Breast epithelium (tissue), 4 donors: ENCODE measurements at regions not wholly inside any gene's neighbourhood (a gene's known extent, or its start where the extent isn't known, plus 50 kb on each side); places are given as distances from the start of the nearest gene placed in this dataset.
"Not testable (repeated sequence)": the region's sequence is repeated elsewhere in the genome, so short reads cannot be mapped to it uniquely, and the experiment has no call there.

Source experiments
- DNase-seq, 2 donors: peaks; one replicate each; pipeline ENCODE4 v3.0.0-alpha.2; 2019; ENCODE audit warnings: low spot score in 2 of 2
- H3K27ac ChIP-seq, 2 donors: fragments of 200-600 bp; sonication (generic) in 1 of 2; one replicate each; pipeline ENCODE4 v1.5.1; 2016 to 2019; ENCODE audit warnings: mild to moderate bottlenecking in 1 of 2
- H3K27me3 ChIP-seq, 2 donors: fragments of 200-600 bp; sonication (generic) in 1 of 2; one replicate each; pipeline versions ENCODE4 v1.5.1 to v1.6.0; 2017 to 2019; ENCODE audit warnings: control low read depth in 1 of 2, mild to moderate bottlenecking in 1 of 2
- H3K36me3 ChIP-seq: fragments of 200-600 bp; one replicate; pipeline ENCODE4 v1.5.1; 2019
- H3K4me1 ChIP-seq, 2 donors: fragments of 200-600 bp; sonication (generic); one replicate each; pipeline ENCODE4 v1.5.1; 2016 to 2019; ENCODE audit warnings: control low read depth in 1 of 2
- H3K4me3 ChIP-seq, 3 donors: fragments of 200-600 bp; sonication (generic); 1 replicate in 2 of 3; 2 replicates in 1 of 3; pipeline ENCODE4 v1.5.1; 2016 to 2019; ENCODE audit warnings: mild to moderate bottlenecking in 3 of 3, moderate library complexity in 2 of 3
- H3K9me3 ChIP-seq, 2 donors: fragments of 200-600 bp; sonication (generic) in 1 of 2; one replicate each; pipeline ENCODE4 v1.5.1; 2016 to 2019; ENCODE audit warnings: control low read depth in 1 of 2
- CTCF ChIP-seq, 3 donors: fragments of 450-650 bp; IDR thresholded peaks; one replicate each; pipeline ENCODE4 v1.5.1; 2016 to 2017; ENCODE audit warnings: antibody characterized with exemption in 3 of 3, mild to moderate bottlenecking in 3 of 3, moderate library complexity in 3 of 3
- POLR2A ChIP-seq: fragments of 450-650 bp; IDR thresholded peaks from one replicate; pipeline ENCODE4 v1.6.1; 2016; ENCODE audit warnings: antibody characterized with exemption, mild to moderate bottlenecking, moderate library complexity
- POLR2AphosphoS5 ChIP-seq, 3 donors: sonication (generic); formaldehyde crosslinking; IDR thresholded peaks; one replicate each; pipeline ENCODE4 v1.6.1; 2017; ENCODE audit warnings: antibody characterized with exemption in 3 of 3
- intact Hi-C: fragments of 100-400 bp; cut with DNase I; formaldehyde crosslinking; loops from one replicate; pipeline ENCODE4 v1.15.1; 2023; ENCODE audit warnings: low total_unique reads

DNA sequence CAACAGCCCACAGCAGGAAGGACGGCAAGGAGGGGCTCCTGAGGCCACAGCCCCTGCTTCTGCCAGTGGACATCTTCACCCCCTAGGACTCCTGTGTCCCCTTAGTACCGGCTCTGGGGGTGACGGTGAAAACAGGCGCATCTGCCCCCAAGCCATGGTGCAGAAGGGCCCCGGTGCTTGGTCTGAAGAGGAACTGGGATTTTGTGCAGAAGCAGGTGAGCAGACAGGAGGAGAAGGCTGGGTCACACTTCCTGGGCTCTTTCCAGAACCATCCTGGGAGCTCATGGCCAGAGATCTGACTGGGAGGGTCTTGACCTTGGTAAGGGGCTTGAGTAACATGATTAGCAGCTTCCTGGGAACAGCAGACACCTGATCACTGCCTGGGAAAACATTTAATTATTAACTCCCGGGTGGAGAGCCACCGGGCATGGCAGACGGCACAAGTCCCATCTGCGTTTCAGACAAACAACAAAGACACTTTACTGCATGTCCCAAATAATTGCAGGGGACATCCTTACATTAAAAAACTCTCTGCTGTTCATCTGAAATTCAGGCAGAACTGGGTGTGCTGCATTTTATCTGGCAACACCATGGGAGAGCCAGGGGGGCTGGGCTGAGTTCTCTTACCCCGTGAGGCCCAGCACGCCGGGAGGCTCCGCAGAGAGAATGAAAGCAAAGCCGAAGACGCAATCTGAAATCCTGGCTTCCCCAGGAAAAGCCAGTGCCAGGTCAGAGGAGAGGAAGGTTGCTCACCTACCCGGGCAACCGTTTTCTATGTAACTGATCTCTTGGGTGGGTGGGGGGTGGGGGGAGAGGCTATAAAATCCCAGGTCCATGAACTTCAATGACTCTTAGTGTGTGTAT lies 1542.8 kb downstream of the TSPY10 start:
- Histone ChIP-seq H3K4me1 (no peaks in the 10 kb centered on the region), H3K36me3 (no peaks in the 10 kb centered on the region), H3K27ac (no peak overlapping the region), H3K27me3 (no peaks in the 10 kb centered on the region), H3K9me3 (no peaks in the 10 kb centered on the region), H3K4me3 (no peak overlapping the region)
- intact Hi-C loops, result no loop called here
- no peak for TF ChIP-seq POLR2A
- no peak for TF ChIP-seq CTCF (IDR thresholded peaks at IDR 0.05)
- TF ChIP-seq POLR2AphosphoS5 (IDR thresholded peaks at IDR 0.05), result no peak
- no peak for DNase-seq

DNA sequence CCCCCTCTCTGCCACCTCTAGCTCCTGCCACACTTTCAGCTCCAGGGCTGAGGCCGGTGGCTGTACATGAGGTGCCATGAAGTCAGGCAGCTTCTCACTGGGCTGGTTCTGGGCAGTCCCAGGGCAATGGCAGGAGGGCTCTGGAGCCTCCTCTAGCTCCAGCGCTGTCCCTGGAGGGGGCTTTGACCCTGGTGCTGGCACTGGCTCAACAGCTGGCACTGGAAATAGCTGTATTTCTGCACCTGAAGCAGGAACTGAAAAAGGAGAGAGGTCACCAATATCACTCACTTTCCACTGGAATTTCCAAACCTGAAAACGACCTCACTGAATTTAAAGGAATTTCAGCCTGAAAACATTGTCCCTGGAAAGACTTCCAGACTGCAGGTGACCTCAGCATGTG lies 1558.1 kb downstream of the TSPY10 start:
- H3K36me3 ChIP-seq, H3K27me3 ChIP-seq, H3K4me3 ChIP-seq, intact Hi-C loops, H3K27ac ChIP-seq, H3K9me3 ChIP-seq, H3K4me1 ChIP-seq, DNase-seq: not testable (repeated sequence)

GRCh38 chrY:11097498-11097897 lies 1569.8 kb downstream of the TSPY10 start:
- DNase-seq, H3K4me3 ChIP-seq, H3K27me3 ChIP-seq, H3K27ac ChIP-seq, H3K9me3 ChIP-seq, H3K36me3 ChIP-seq, intact Hi-C loops, H3K4me1 ChIP-seq: not testable (repeated sequence)

- intact Hi-C loops, H3K4me1 ChIP-seq, H3K4me3 ChIP-seq, H3K27ac ChIP-seq, H3K36me3 ChIP-seq, DNase-seq, H3K9me3 ChIP-seq, H3K27me3 ChIP-seq: not testable (repeated sequence)
These were observed 1570.7 kb downstream of the TSPY10 start for GRCh38 chrY:11098419-11098818.

DNA sequence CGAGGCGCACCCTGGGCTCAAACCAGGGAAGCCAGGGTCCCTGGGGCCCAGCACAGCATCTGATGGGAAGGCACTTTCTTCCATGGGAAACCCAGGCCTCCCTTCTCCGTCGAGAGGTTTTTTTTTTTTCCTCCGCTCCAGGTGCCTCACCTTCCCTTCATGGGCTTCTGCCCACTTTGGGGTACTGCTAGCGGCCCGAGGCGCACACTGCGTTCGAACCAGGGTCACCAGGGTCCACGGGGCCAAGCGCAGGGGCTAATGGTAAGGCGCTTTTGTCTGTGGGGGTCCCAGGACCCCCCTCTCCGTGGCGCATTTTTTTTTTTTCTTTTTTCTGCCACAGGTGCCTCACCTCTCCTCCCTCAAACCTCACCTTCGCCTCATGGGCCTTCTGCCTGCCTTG lies 1571.3 kb downstream of the TSPY10 start:
- no peaks in the 10 kb centered on the region for H3K36me3 ChIP-seq
- no peak for DNase-seq
- no peaks in the 10 kb centered on the region for H3K27me3 ChIP-seq
- no peaks in the 10 kb centered on the region for H3K4me1 ChIP-seq
- H3K9me3 ChIP-seq, result no peaks in the 10 kb centered on the region
- TF ChIP-seq POLR2AphosphoS5 (IDR thresholded peaks at IDR 0.05) (no peak), CTCF (IDR thresholded peaks at IDR 0.05) (no peak), POLR2A (no peak)
- intact Hi-C loops, result no loop called here
- no peak overlapping the region for H3K4me3 ChIP-seq
- no peak overlapping the region for H3K27ac ChIP-seq

DNA sequence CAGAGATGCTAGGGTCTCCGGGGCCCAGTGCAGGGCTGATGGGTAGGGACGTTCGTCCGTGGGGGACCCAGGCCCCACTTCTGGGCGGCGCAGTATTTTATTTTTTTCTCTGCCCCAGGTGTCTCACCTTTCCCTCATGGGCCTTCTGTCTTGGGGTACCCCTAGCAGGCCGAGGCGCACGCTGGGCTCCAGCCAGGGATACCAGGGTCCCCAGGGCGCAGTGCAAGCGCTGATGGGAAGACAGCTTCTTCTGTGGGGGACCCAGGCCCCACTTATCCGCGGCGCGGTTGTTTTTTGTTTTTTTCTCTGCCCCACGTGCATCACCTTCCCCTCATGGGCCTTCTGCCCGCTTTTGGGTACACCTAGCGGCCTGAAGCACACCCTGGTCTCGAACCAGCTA lies 1572.8 kb downstream of the TSPY10 start:
- intact Hi-C loops, H3K27me3 ChIP-seq, H3K4me1 ChIP-seq, H3K9me3 ChIP-seq, H3K4me3 ChIP-seq, H3K36me3 ChIP-seq, DNase-seq, H3K27ac ChIP-seq: not testable (repeated sequence)

DNA sequence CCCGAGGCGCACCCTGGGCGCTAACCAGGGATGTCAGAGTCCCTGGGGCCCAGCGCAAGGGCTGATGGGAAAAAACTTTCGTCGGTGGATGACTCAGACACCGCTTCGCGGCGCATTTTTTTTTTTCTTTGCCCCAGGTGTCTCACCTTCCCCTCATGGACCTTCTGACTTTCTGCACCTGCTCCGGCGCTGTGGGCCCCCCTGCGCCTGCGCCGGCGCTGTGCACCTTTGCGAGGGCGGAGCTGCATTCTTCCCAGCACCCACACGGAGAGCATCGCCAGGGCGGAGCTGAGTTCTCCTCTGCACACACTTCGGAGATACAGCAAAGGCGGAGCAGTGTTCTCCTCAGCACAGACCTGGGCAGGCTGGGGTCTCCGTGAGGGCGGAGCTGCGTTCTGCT lies 1575.3 kb downstream of the TSPY10 start:
- H3K36me3 ChIP-seq, DNase-seq, H3K27me3 ChIP-seq: not testable (repeated sequence)

GRCh38 chrY:11107127-11107918 lies 1579.6 kb downstream of the TSPY10 start:
- H3K4me1 ChIP-seq, H3K9me3 ChIP-seq, intact Hi-C loops, H3K36me3 ChIP-seq, DNase-seq, H3K27ac ChIP-seq, H3K4me3 ChIP-seq, H3K27me3 ChIP-seq: not testable (repeated sequence)

More for the DNA sequence above, 1575.3 kb downstream of the TSPY10 start:
- H3K9me3 ChIP-seq, H3K4me1 ChIP-seq, intact Hi-C loops, H3K4me3 ChIP-seq, H3K27ac ChIP-seq: not testable (repeated sequence)

DNA sequence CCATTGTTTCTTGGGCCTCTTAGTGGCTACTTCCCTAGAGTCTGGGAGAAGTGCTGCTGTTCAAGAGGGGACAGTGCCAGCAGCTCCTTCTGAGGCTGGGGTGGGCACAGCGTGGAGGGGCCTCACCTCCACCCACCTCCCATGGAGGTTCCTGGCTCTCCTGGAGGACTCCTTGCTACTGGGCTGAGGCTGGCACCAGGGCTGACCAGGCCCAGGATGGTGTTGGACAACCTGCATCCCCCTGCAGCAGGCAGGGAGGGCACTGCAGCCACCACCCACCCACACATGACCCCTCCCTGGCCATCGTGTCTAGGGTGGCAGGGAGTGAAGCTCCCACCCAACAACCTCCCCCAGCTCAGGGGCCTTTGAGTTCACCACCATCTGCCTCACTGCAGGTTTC lies 1549.3 kb upstream of the USP9Y start:
- H3K9me3 ChIP-seq, H3K4me3 ChIP-seq, intact Hi-C loops, H3K27me3 ChIP-seq, DNase-seq, H3K36me3 ChIP-seq, H3K4me1 ChIP-seq, H3K27ac ChIP-seq: not testable (repeated sequence)

DNA sequence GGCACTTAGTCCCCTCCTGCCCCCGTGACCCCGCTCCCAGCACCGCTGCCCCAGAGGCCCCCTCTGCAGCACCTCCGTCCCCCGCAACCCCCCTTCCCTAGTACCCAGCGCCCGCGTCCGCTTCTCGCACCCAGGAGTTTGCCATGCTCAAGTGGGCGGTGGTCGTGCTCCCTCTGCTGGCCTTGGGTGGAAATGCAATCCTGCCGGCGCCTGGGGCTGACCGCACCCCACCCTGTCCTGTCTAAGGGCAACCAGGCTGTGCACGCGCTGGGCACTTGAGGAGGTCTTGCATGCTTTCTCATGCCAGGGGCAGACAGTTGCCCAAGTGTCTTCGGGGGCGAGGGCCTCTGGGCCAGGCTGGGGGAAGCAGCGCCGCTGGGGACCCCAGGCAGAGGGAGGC lies 1544.9 kb upstream of the USP9Y start:
- H3K36me3 ChIP-seq, DNase-seq, H3K9me3 ChIP-seq, H3K4me1 ChIP-seq, H3K4me3 ChIP-seq, intact Hi-C loops, H3K27me3 ChIP-seq, H3K27ac ChIP-seq: not testable (repeated sequence)

GRCh38 chrY:11156846-11157245 lies 1544.2 kb upstream of the USP9Y start:
- H3K27me3 ChIP-seq, DNase-seq, H3K36me3 ChIP-seq, H3K9me3 ChIP-seq, H3K4me1 ChIP-seq, H3K4me3 ChIP-seq, intact Hi-C loops, H3K27ac ChIP-seq: not testable (repeated sequence)
